H9 (cell line): ENCODE measurements at regions not wholly inside any gene's neighbourhood (a gene's known extent, or its start where the extent isn't known, plus 50 kb on each side); places are given as distances from the start of the nearest gene placed in this dataset.

Experiments
- DNase-seq: peaks from one replicate; pipeline ENCODE4 v3.0.0-alpha.2; 2017
- H2AFZ ChIP-seq: one replicate; pipeline ENCODE4 v1.6.1; 2013; ENCODE audit warnings: mild to moderate bottlenecking, low read length, control low read depth, moderate library complexity
- H2AK5ac ChIP-seq: 2 replicates; pipeline ENCODE4 v1.6.1; 2013; ENCODE audit warnings: low read length, control low read depth, mixed read lengths; ENCODE audit not compliant: insufficient read length
- H2BK120ac ChIP-seq: one replicate; pipeline ENCODE4 v1.6.1; 2013; ENCODE audit warnings: low read depth, mild to moderate bottlenecking, low read length, control low read depth, inconsistent platforms; ENCODE audit not compliant: poor library complexity, severe bottlenecking
- H2BK12ac ChIP-seq: 2 replicates; pipeline ENCODE4 v1.6.1; 2013; ENCODE audit warnings: low read length, control low read depth, mixed read lengths, low read depth; ENCODE audit not compliant: insufficient read length
- H2BK15ac ChIP-seq: 2 replicates; pipeline ENCODE4 v1.6.1; 2013; ENCODE audit warnings: low read depth, low read length, control low read depth
- H2BK20ac ChIP-seq: one replicate; pipeline ENCODE4 v1.6.1; 2013; ENCODE audit warnings: low read depth, mild to moderate bottlenecking, low read length, control low read depth, inconsistent platforms; ENCODE audit not compliant: poor library complexity, severe bottlenecking
- H2BK5ac ChIP-seq: 2 replicates; pipeline ENCODE4 v1.6.1; 2013; ENCODE audit warnings: low read length, control low read depth, mixed read lengths; ENCODE audit not compliant: insufficient read length
- H3K14ac ChIP-seq: 2 replicates; pipeline ENCODE4 v1.6.1; 2013; ENCODE audit warnings: low read length, control low read depth; ENCODE audit not compliant: insufficient read depth
- H3K18ac ChIP-seq: 2 replicates; pipeline ENCODE4 v1.6.1; 2013; ENCODE audit warnings: low read depth, mild to moderate bottlenecking, mixed read lengths, low read length, control low read depth; ENCODE audit not compliant: insufficient read length
- H3K23ac ChIP-seq: 2 replicates; pipeline ENCODE4 v1.6.1; 2013; ENCODE audit warnings: low read length, control low read depth, mixed read lengths, low read depth; ENCODE audit not compliant: insufficient read length
- H3K23me2 ChIP-seq: 2 replicates; pipeline ENCODE4 v1.6.1; 2013; ENCODE audit warnings: low read depth, mild to moderate bottlenecking, mixed read lengths, low read length, control low read depth; ENCODE audit not compliant: insufficient read length, poor library complexity, severe bottlenecking
- H3K27ac ChIP-seq: 2 replicates; pipeline ENCODE4 v1.5.1; 2013; ENCODE audit warnings: low read length, control low read depth, mixed read lengths, low read depth; ENCODE audit not compliant: insufficient read length
- H3K27me3 ChIP-seq: 2 replicates; pipeline ENCODE4 v1.6.1; 2013; ENCODE audit warnings: low read length, control low read depth, inconsistent platforms; ENCODE audit not compliant: insufficient read depth
- H3K4ac ChIP-seq: 2 replicates; pipeline ENCODE4 v1.6.1; 2013; ENCODE audit warnings: low read depth, mild to moderate bottlenecking, control low read depth, inconsistent platforms, low read length, moderate library complexity
- H3K4me1 ChIP-seq: 2 replicates; pipeline ENCODE4 v1.6.1; 2013; ENCODE audit warnings: low read length, control low read depth, inconsistent platforms; ENCODE audit not compliant: insufficient read depth
- H3K4me2 ChIP-seq: 2 replicates; pipeline ENCODE4 v1.6.1; 2013; ENCODE audit warnings: low read length, control low read depth, mixed read lengths; ENCODE audit not compliant: insufficient read length, insufficient read depth
- H3K56ac ChIP-seq: 2 replicates; pipeline ENCODE4 v1.6.1; 2013; ENCODE audit warnings: low read depth, mild to moderate bottlenecking, mixed read lengths, low read length, control low read depth; ENCODE audit not compliant: insufficient read length
- H3K79me1 ChIP-seq: 2 replicates; pipeline ENCODE4 v1.6.1; 2013; ENCODE audit warnings: low read depth, mild to moderate bottlenecking, moderate library complexity, low read length, control low read depth, inconsistent platforms; ENCODE audit not compliant: insufficient read depth, poor library complexity, severe bottlenecking
- H3K79me2 ChIP-seq: 2 replicates; pipeline ENCODE4 v1.6.1; 2013; ENCODE audit warnings: low read length, control low read depth, inconsistent platforms; ENCODE audit not compliant: insufficient read depth
- H3K9ac ChIP-seq: 2 replicates; pipeline ENCODE4 v1.6.1; 2013; ENCODE audit warnings: low read length, control low read depth, mixed read lengths; ENCODE audit not compliant: insufficient read length; ENCODE audit errors: extremely low read depth
- H3K9me3 ChIP-seq: one replicate; pipeline ENCODE4 v1.6.1; 2013; ENCODE audit warnings: low read depth, low read length, inconsistent platforms; ENCODE audit not compliant: control insufficient read depth
- H3T11ph ChIP-seq: one replicate; pipeline ENCODE4 v1.6.1; 2013; ENCODE audit warnings: mild to moderate bottlenecking, low read length, control low read depth, inconsistent platforms
- H4K20me1 ChIP-seq: one replicate; pipeline ENCODE4 v1.6.1; 2013; ENCODE audit not compliant: control insufficient read depth, insufficient read length, insufficient read depth
- H4K5ac ChIP-seq: 2 replicates; pipeline ENCODE4 v1.6.1; 2013; ENCODE audit warnings: low read depth, mild to moderate bottlenecking, mixed read lengths, low read length, control low read depth; ENCODE audit not compliant: insufficient read length
- H4K8ac ChIP-seq: replicated peaks from 2 replicates; pipeline ENCODE4 v1.6.1; 2013; ENCODE audit warnings: low read length, control low read depth, mixed read lengths, low read depth; ENCODE audit not compliant: insufficient read length
- H4K91ac ChIP-seq: 2 replicates; pipeline ENCODE4 v1.6.1; 2013; ENCODE audit warnings: low read depth, mild to moderate bottlenecking, moderate library complexity, mixed read lengths, low read length, control low read depth; ENCODE audit not compliant: insufficient read length
- H3K27ac Mint-ChIP-seq, 3 experiments: 2 replicates in 2 of 3; 3 replicates in 1 of 3; pipeline ENCODE4 v1.8.0; 2020 to 2021; ENCODE audit warnings: mixed read lengths in 3 of 3, mild to moderate bottlenecking in 1 of 3, moderate library complexity in 1 of 3
- H3K27me3 Mint-ChIP-seq: 2 replicates; pipeline ENCODE4 v1.8.0; 2021; ENCODE audit warnings: low read depth, mild to moderate bottlenecking, moderate library complexity, mixed read lengths
- H3K36me3 Mint-ChIP-seq, 3 experiments: 2 replicates in 2 of 3; 3 replicates in 1 of 3; pipeline ENCODE4 v1.8.0; 2020 to 2021; ENCODE audit warnings: low read depth in 3 of 3, mixed read lengths in 3 of 3; ENCODE audit not compliant: insufficient read depth in 1 of 3
- H3K4me1 Mint-ChIP-seq, 2 experiments: 2 replicates each; pipeline ENCODE4 v1.8.0; 2020; ENCODE audit warnings: mixed read lengths in 2 of 2
- H3K4me3 Mint-ChIP-seq, 2 experiments: 2 replicates in 1 of 2; 3 replicates in 1 of 2; pipeline ENCODE4 v1.8.0; 2020 to 2021; ENCODE audit warnings: mild to moderate bottlenecking in 2 of 2, mixed read lengths in 2 of 2, moderate library complexity in 1 of 2
- H3K9me3 Mint-ChIP-seq, 2 experiments: 2 replicates in 1 of 2; 3 replicates in 1 of 2; pipeline ENCODE4 v1.8.0; 2020; ENCODE audit warnings: mild to moderate bottlenecking in 2 of 2, mixed read lengths in 2 of 2, moderate library complexity in 1 of 2
- CTCF ChIP-seq: fragments of 200-600 bp; sonication (generic); conservative IDR thresholded peaks from 3 replicates; pipeline ENCODE4 v1.8.0; 2021; ENCODE audit warnings: antibody characterized with exemption, mild to moderate bottlenecking
- WGBS: extraction: QIAGEN DNeasy Blood & Tissue Kit; methylation state at CpG from one replicate; pipeline ENCODE4 v1.1.7; 2013; ENCODE audit warnings: missing lambda C conversion rate, low lambda C conversion rate, mixed read lengths; ENCODE audit not compliant: insufficient read length; ENCODE audit errors: extremely low coverage; 5-methylcytosine and 5-hydroxymethylcytosine counted together

- H3K36me3 Mint-ChIP-seq = peaks cover 0 to 7% (median 0%) of the 10 kb centered on the region in 3 experiments; a peak in 2 of 7 replicates
- no peak overlapping the region for H3K14ac ChIP-seq
- H3K79me2 ChIP-seq = no peaks in the 10 kb centered on the region
- peaks cover 0 to 2% of the 10 kb centered on the region in 2 experiments; a peak in 2 of 5 replicates for H3K9me3 Mint-ChIP-seq
- no peak overlapping the region for H3K4me3 Mint-ChIP-seq
- H3K27me3 Mint-ChIP-seq = no peaks in the 10 kb centered on the region
- no peak overlapping the region for H4K91ac ChIP-seq
- no peak overlapping the region for H2BK12ac ChIP-seq
- DNase-seq = no peak
- WGBS = no CpG with 5 or more reads among the region's 2 CpGs
- no peak overlapping the region for H3K27ac ChIP-seq
- no peak overlapping the region for H3T11ph ChIP-seq
- no peak overlapping the region for H4K5ac ChIP-seq
- no peak overlapping the region for H3K27ac Mint-ChIP-seq
- H2BK15ac ChIP-seq = no peak overlapping the region
- H3K23ac ChIP-seq = no peak overlapping the region
- no peak for TF ChIP-seq CTCF
- H4K20me1 ChIP-seq = no peaks in the 10 kb centered on the region
- H4K8ac ChIP-seq = no peak overlapping the region
- no peak overlapping the region for H2AK5ac ChIP-seq
- H3K56ac ChIP-seq = no peak overlapping the region
- no peaks in the 10 kb centered on the region for H3K27me3 ChIP-seq
- H3K4me2 ChIP-seq = no peak overlapping the region
- no peak overlapping the region for H3K18ac ChIP-seq
- H2BK5ac ChIP-seq = no peak overlapping the region
- H3K4ac ChIP-seq = no peak overlapping the region
- no peak overlapping the region for H2BK20ac ChIP-seq
- H3K4me1 Mint-ChIP-seq = peaks cover 5% of the 10 kb centered on the region in 2 experiments
- no peak overlapping the region for H2AFZ ChIP-seq
- no peak overlapping the region for H3K9ac ChIP-seq
- H2BK120ac ChIP-seq = no peak overlapping the region
- no peaks in the 10 kb centered on the region for H3K9me3 ChIP-seq
- H3K23me2 ChIP-seq = no peaks in the 10 kb centered on the region
- H3K79me1 ChIP-seq = no peaks in the 10 kb centered on the region
- no peaks in the 10 kb centered on the region for H3K4me1 ChIP-seq
Measured at GRCh38 chr4:136246876-136247275, 1285.4 kb downstream of the PCDH18 start.
